Loucy (cell line): ENCODE measurements at regions not wholly inside any gene's neighbourhood (a gene's known extent, or its start where the extent isn't known, plus 50 kb on each side); places are given as distances from the start of the nearest gene placed in this dataset.

Experiments
- EZH2phosphoT487 ChIP-seq: fragments of 200-600 bp; IDR thresholded peaks from 2 replicates; pipeline ENCODE4 v1.6.1; 2018; ENCODE audit warnings: antibody characterized with exemption, mild to moderate bottlenecking, moderate library complexity, borderline replicate concordance
- TF ChIP-seq, protein P1 (sequence below): fragments of 200-600 bp; sonication (generic); conservative IDR thresholded peaks from 2 replicates; pipeline ENCODE4 v1.5.1; 2014; ENCODE audit warnings: mild to moderate bottlenecking, antibody characterized with exemption, low read length

DNA sequence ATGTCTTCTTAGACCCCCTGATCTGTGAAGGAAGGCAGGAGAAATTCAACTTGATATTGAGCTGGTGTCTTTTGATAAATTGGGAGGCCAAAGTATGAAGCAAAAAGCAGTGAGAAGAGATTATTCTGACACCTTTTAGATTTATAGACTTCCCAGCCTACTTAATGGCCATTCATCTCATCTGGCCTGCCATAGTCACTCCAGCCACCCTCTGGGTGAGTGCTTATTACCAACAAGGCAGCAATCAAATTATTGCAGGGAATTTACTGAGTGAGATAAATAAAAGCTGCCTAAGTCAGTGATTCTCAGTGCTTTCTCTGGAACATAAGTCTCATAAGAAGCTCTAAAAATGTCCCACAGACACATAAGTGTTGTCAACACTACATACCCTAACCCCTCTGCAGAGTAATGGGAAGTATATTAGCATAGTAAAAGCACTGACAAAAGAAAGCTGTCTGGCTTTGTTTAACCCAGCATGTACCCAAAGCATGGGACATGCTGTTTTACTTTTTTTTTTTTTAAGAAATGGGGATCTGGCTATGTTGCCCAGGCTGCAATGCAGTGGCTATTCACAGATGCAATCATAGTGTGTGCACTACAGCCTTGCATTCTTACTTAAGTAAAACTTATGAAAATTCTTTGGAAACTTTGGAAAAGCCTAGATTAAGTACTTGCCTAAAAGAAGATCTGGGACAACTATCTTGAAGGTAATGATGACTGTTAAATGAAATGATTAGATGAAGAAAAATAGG lies 725.3 kb downstream of the TUSC7 start:
- TF ChIP-seq, protein P1, sequence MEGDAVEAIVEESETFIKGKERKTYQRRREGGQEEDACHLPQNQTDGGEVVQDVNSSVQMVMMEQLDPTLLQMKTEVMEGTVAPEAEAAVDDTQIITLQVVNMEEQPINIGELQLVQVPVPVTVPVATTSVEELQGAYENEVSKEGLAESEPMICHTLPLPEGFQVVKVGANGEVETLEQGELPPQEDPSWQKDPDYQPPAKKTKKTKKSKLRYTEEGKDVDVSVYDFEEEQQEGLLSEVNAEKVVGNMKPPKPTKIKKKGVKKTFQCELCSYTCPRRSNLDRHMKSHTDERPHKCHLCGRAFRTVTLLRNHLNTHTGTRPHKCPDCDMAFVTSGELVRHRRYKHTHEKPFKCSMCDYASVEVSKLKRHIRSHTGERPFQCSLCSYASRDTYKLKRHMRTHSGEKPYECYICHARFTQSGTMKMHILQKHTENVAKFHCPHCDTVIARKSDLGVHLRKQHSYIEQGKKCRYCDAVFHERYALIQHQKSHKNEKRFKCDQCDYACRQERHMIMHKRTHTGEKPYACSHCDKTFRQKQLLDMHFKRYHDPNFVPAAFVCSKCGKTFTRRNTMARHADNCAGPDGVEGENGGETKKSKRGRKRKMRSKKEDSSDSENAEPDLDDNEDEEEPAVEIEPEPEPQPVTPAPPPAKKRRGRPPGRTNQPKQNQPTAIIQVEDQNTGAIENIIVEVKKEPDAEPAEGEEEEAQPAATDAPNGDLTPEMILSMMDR, result no peak
- no peak for TF ChIP-seq EZH2phosphoT487
